HCT116 (cell line): ENCODE measurements at regions not wholly inside any gene's neighbourhood (a gene's known extent, or its start where the extent isn't known, plus 50 kb on each side); places are given as distances from the start of the nearest gene placed in this dataset.

Experiments
- CTCF ChIP-seq, 3 experiments: fragments of 200-600 bp in 1 of 3; sonication (generic) in 1 of 3; IDR thresholded peaks in 2 of 3; conservative IDR thresholded peaks in 1 of 3; 2 replicates each; pipeline ENCODE4 v1.5.1; 2012 to 2017; ENCODE audit warnings: low read depth in 2 of 3, low read length in 2 of 3, antibody characterized with exemption in 1 of 3, borderline replicate concordance in 1 of 3, control low read depth in 1 of 3, mild to moderate bottlenecking in 1 of 3, mixed read lengths in 1 of 3, mixed run types in 1 of 3, moderate library complexity in 1 of 3; ENCODE audit not compliant: insufficient read depth in 1 of 3
- POLR2A ChIP-seq: IDR thresholded peaks from 2 replicates; pipeline ENCODE4 v1.7.0; 2011; ENCODE audit warnings: borderline replicate concordance; ENCODE audit not compliant: insufficient read depth, insufficient read length; ENCODE audit errors: extremely low read depth

GRCh38 chr10:65340340-65340739, 1585.5 kb upstream of the LRRTM3 start:
- TF ChIP-seq POLR2A (no peak), CTCF (IDR thresholded peaks at IDR 0.05 in 2 of 3, conservative IDR thresholded peaks at IDR 0.05 in 1 of 3; ENCODE audit: borderline replicate concordance in 1 of 3, insufficient read depth in 1 of 3, low read depth in 2 of 3, low read length in 2 of 3) (no peak)
